ENCODE measurements at regions not wholly inside any gene's neighbourhood (a gene's known extent, or its start where the extent isn't known, plus 50 kb on each side); places are given as distances from the start of the nearest gene placed in this dataset.

DNA sequence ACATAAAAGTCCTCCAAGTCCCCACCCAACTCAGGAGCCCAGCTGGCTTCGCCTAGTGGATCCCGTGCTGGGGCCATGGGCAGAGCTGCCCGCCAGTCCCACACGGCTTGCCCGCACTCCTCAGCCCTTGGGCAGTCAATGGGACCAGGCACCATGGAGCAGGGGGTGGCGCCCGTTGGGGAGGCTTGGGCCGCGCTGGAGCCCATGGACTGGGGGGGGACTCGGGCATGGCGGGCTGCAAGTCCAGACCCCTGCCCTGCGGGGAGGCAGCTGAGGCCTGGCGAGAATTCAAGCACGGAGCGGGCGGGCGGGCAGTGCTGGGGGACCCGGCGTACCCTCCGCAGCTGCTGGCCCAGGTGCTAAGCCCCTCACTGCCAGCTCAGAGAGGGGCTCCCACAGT, 249.8 kb upstream of the PLD5 start:
- Histone ChIP-seq H3K36me3 (no peaks in the 10 kb centered on the region), H3K27ac (no peak overlapping the region), H3K4me3 (no peak overlapping the region), H3K4me1 (no peaks in the 10 kb centered on the region), H3K27me3 (no peaks in the 10 kb centered on the region), H3K9me3 (no peaks in the 10 kb centered on the region)
- intact Hi-C loops (cut with DNase I; ENCODE audit: low total_unique reads): no loop called here
- TF ChIP-seq POLR2A (IDR thresholded peaks at IDR 0.05): no peak
- TF ChIP-seq CTCF (IDR thresholded peaks at IDR 0.05): no peak
- no peak for DNase-seq

DNA sequence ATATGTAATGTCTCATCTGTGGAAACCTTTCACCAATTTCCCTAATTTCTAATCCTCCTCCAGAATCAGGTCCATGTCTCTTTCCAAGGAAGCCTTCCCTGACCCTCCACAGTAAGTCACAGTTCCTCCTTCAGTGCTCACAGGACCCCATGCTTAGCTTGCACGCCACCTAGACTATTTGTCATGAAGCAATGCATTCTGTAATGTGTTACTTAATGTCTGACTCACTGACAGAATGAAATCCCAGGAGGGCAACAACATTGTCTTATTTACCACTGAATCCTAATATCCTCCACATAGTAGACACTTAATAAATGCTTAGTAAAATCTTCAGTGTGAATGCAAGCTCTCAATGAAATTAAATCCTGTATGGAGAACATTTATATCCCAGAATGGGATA, 245.9 kb upstream of the PLD5 start:
- no peaks in the 10 kb centered on the region for H3K9me3 ChIP-seq
- no peaks in the 10 kb centered on the region for H3K36me3 ChIP-seq
- intact Hi-C loops (cut with DNase I; ENCODE audit: low total_unique reads): no loop called here
- DNase-seq: no peak
- no peak for TF ChIP-seq POLR2A (IDR thresholded peaks at IDR 0.05)
- TF ChIP-seq CTCF (IDR thresholded peaks at IDR 0.05): no peak
- no peaks in the 10 kb centered on the region for H3K27me3 ChIP-seq
- no peak overlapping the region for H3K27ac ChIP-seq
- H3K4me3 ChIP-seq: no peak overlapping the region
- no peaks in the 10 kb centered on the region for H3K4me1 ChIP-seq

GRCh38 chr1:242764161-242764560, 239.7 kb upstream of the PLD5 start:
- H3K9me3 ChIP-seq: no peaks in the 10 kb centered on the region
- no peak overlapping the region for H3K4me3 ChIP-seq
- no peak overlapping the region for H3K27ac ChIP-seq
- no peaks in the 10 kb centered on the region for H3K27me3 ChIP-seq
- no peak for DNase-seq
- no peaks in the 10 kb centered on the region for H3K4me1 ChIP-seq
- no peak for TF ChIP-seq CTCF (IDR thresholded peaks at IDR 0.05)
- no peak for TF ChIP-seq POLR2A (IDR thresholded peaks at IDR 0.05)
- no peaks in the 10 kb centered on the region for H3K36me3 ChIP-seq
- intact Hi-C loops (cut with DNase I; ENCODE audit: low total_unique reads): no loop called here

DNA sequence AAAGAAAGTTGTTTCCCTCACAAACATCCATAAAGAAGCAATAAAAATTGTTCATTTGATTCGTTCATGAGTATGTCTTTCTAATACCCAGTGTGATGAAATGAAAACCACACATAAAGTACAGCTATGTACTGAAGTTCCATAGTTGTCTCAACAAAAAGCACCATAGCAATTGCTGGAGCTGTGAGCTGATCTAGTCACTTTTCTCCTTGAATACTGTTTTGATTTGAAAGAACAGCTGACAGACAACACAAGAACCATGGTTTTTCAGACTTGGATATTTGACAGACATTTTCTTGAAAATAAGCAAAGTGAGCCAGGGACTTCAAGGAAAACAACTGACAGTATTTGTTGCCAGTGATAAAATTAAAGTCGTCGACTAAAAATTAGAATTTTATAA, 237.1 kb upstream of the PLD5 start:
- Histone ChIP-seq H3K4me1 (no peaks in the 10 kb centered on the region), H3K4me3 (no peak overlapping the region), H3K27me3 (no peaks in the 10 kb centered on the region), H3K9me3 (no peaks in the 10 kb centered on the region), H3K27ac (no peak overlapping the region), H3K36me3 (no peaks in the 10 kb centered on the region)
- TF ChIP-seq POLR2A (IDR thresholded peaks at IDR 0.05) (no peak), CTCF (IDR thresholded peaks at IDR 0.05) (no peak)
- DNase-seq: no peak
- intact Hi-C loops (cut with DNase I; ENCODE audit: low total_unique reads): no loop called here

DNA sequence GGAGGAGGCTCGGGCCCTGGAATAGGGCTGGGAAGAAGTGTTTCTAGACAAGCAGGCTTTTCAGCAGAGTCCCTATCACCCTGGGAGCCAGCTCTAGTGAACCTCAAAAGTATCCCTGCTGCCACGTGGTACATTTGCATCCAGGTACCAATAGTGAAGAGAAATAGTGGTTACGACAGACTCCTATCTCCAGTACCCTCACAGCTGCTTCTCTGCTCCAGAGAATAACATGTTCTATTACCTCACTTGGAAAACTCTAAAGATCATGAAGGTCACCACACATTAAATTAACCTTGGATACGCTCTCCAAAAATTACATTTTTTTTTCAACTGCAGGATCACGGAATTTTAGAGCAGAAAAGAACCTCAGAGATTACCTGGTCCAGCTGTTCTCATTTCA, 230.4 kb upstream of the PLD5 start:
- H3K27ac ChIP-seq: no peak overlapping the region
- intact Hi-C loops (cut with DNase I; ENCODE audit: low total_unique reads): no loop called here
- TF ChIP-seq POLR2A (IDR thresholded peaks at IDR 0.05) (no peak), CTCF (IDR thresholded peaks at IDR 0.05) (no peak)
- H3K9me3 ChIP-seq: no peaks in the 10 kb centered on the region
- H3K27me3 ChIP-seq: no peaks in the 10 kb centered on the region
- no peaks in the 10 kb centered on the region for H3K4me1 ChIP-seq
- H3K4me3 ChIP-seq: no peak overlapping the region
- H3K36me3 ChIP-seq: no peaks in the 10 kb centered on the region
- no peak for DNase-seq
